Spleen (tissue), 11 donors: ENCODE measurements at regions not wholly inside any gene's neighbourhood (a gene's known extent, or its start where the extent isn't known, plus 50 kb on each side); places are given as distances from the start of the nearest gene placed in this dataset.

ENCODE experiments used
- DNase-seq: peaks from one replicate; pipeline ENCODE4 v3.0.0-alpha.2; 2020
- H3K27ac ChIP-seq, 8 donors: fragments of 200-600 bp; sonication (generic) in 7 of 8; 1 replicate in 4 of 8; 2 replicates in 4 of 8; pipeline versions ENCODE4 v1.5.0 to v1.8.0; 2016 to 2021; ENCODE audit warnings: inconsistent platforms in 4 of 8, mild to moderate bottlenecking in 4 of 8, moderate library complexity in 1 of 8
- H3K27me3 ChIP-seq, 7 donors: fragments of 200-600 bp; sonication (generic) in 6 of 7; replicated peaks in 1 of 7; 1 replicate in 4 of 7; 2 replicates in 3 of 7; pipeline versions ENCODE4 v1.5.0 to v1.8.0; 2016 to 2021; ENCODE audit warnings: inconsistent platforms in 3 of 7, mild to moderate bottlenecking in 1 of 7
- H3K36me3 ChIP-seq, 6 donors: fragments of 200-600 bp; sonication (generic) in 5 of 6; 1 replicate in 4 of 6; 2 replicates in 2 of 6; pipeline versions ENCODE4 v1.5.0 to v1.8.0; 2016 to 2021; ENCODE audit warnings: inconsistent platforms in 2 of 6
- H3K4me1 ChIP-seq, 6 donors: fragments of 200-600 bp; sonication (generic) in 5 of 6; 1 replicate in 3 of 6; 2 replicates in 3 of 6; pipeline versions ENCODE4 v1.5.0 to v1.8.0; 2016 to 2021; ENCODE audit warnings: inconsistent platforms in 3 of 6
- H3K4me3 ChIP-seq, 8 donors: fragments of 200-600 bp; sonication (generic) in 7 of 8; 1 replicate in 4 of 8; 2 replicates in 4 of 8; pipeline versions ENCODE4 v1.5.0 to v1.8.0; 2016 to 2021; ENCODE audit warnings: inconsistent platforms in 4 of 8, mild to moderate bottlenecking in 4 of 8, moderate library complexity in 2 of 8
- H3K9me3 ChIP-seq, 8 donors: fragments of 200-600 bp; sonication (generic) in 7 of 8; 1 replicate in 4 of 8; 2 replicates in 4 of 8; pipeline versions ENCODE4 v1.5.0 to v1.8.0; 2016 to 2021; ENCODE audit warnings: inconsistent platforms in 4 of 8
- CTCF ChIP-seq, 11 experiments: fragments of 200-600 bp in 7 of 11; fragments of 450-650 bp in 4 of 11; sonication (generic) in 4 of 11; IDR thresholded peaks in 8 of 11; conservative IDR thresholded peaks in 3 of 11; 1 replicate in 7 of 11; 2 replicates in 4 of 11; pipeline versions ENCODE4 v1.4.0 to v1.8.0; 2016 to 2021; ENCODE audit warnings: antibody characterized with exemption in 11 of 11, inconsistent platforms in 4 of 11, mild to moderate bottlenecking in 1 of 11
- POLR2A ChIP-seq, 3 donors: fragments of 450-650 bp; IDR thresholded peaks; one replicate each; pipeline ENCODE4 v1.5.1; 2017; ENCODE audit warnings: antibody characterized with exemption in 3 of 3, mild to moderate bottlenecking in 1 of 3
- POLR2AphosphoS5 ChIP-seq, 3 donors: sonication (generic); formaldehyde crosslinking; IDR thresholded peaks; one replicate each; pipeline ENCODE4 v1.5.1; 2017; ENCODE audit warnings: antibody characterized with exemption in 3 of 3
- WGBS, 5 donors: extraction: QIAGEN DNeasy Blood & Tissue Kit in 3 of 5; methylation state at CpG; one replicate each; pipeline versions ENCODE4 v1.1.5 to v1.1.7; 2013 to 2018; 5-methylcytosine and 5-hydroxymethylcytosine counted together
- intact Hi-C: fragments of 100-400 bp; cut with DNase I; formaldehyde crosslinking; loops from one replicate; pipeline ENCODE4 v1.15.0; 2023; ENCODE audit warnings: low total_unique reads
- donor health status: healthy with polysubstance abuse.
- donor health status: DM: no; HTN: no; CAD: no; lungs with moderate emphysema.
- donor health status: DM: no; HTN: no; CAD: no.
- donor health status: Bipolar disorder and iron deficiency.
- donor health status: healthy.
- donor health status: DM: no; HTN: no; CAD: no.
- donor health status: DM: yes; HTN: yes; CAD: no.

- peak; percentile 59 for DNase-seq
- H3K4me1 ChIP-seq, result no peaks in the 10 kb centered on the region
- H3K27ac ChIP-seq, result no peak overlapping the region
- 62 to 82% (median 72%) methylated on average over 27 to 28 of the region's 28 CpGs for WGBS, 5 donors
- intact Hi-C loops, result no loop called here
- no peak for TF ChIP-seq CTCF (IDR thresholded peaks at IDR 0.05 in 8 of 11, conservative IDR thresholded peaks at IDR 0.05 in 3 of 11)
- no peak for TF ChIP-seq POLR2A (IDR thresholded peaks at IDR 0.05)
- no peak for TF ChIP-seq POLR2AphosphoS5 (IDR thresholded peaks at IDR 0.05)
- H3K4me3 ChIP-seq, result no peak overlapping the region
- H3K9me3 ChIP-seq, result no peaks in the 10 kb centered on the region
- no peaks in the 10 kb centered on the region for H3K36me3 ChIP-seq
- peaks cover 0 to 6% (median 0%) of the 10 kb centered on the region in 7 donors for H3K27me3 ChIP-seq
Measured at GRCh38 chr7:155233311-155234157, 64.1 kb upstream of the INSIG1 start.

GRCh38 chr7:155234158-155234492 is 63.6 kb upstream of the INSIG1 start:
- H3K4me3 ChIP-seq, result no peak overlapping the region
- H3K9me3 ChIP-seq, result no peaks in the 10 kb centered on the region
- H3K27me3 ChIP-seq, result peaks cover 0 to 6% (median 0%) of the 10 kb centered on the region in 7 donors
- H3K27ac ChIP-seq, result no peak overlapping the region
- intact Hi-C loops, result no loop called here
- peak; percentile 51 for DNase-seq
- H3K36me3 ChIP-seq, result no peaks in the 10 kb centered on the region
- H3K4me1 ChIP-seq, result no peaks in the 10 kb centered on the region
- 80 to 93% (median 87%) methylated on average over 6 of the region's 6 CpGs for WGBS, 5 donors
- TF ChIP-seq CTCF (IDR thresholded peaks at IDR 0.05 in 8 of 11, conservative IDR thresholded peaks at IDR 0.05 in 3 of 11) (no peak), POLR2A (IDR thresholded peaks at IDR 0.05) (no peak), POLR2AphosphoS5 (IDR thresholded peaks at IDR 0.05) (no peak)

- Histone ChIP-seq H3K36me3 (no peaks in the 10 kb centered on the region), H3K4me3 (no peak overlapping the region), H3K27me3 (peaks cover 0 to 6% (median 0%) of the 10 kb centered on the region in 7 donors), H3K9me3 (no peaks in the 10 kb centered on the region), H3K4me1 (no peaks in the 10 kb centered on the region), H3K27ac (no peak overlapping the region)
- 79 to 91% (median 90%) methylated on average over 14 of the region's 14 CpGs for WGBS, 5 donors
- peak; percentile 44 for DNase-seq
- TF ChIP-seq POLR2A (IDR thresholded peaks at IDR 0.05), result no peak
- no peak for TF ChIP-seq POLR2AphosphoS5 (IDR thresholded peaks at IDR 0.05)
- TF ChIP-seq CTCF (IDR thresholded peaks at IDR 0.05 in 8 of 11, conservative IDR thresholded peaks at IDR 0.05 in 3 of 11), result no peak
- intact Hi-C loops, result no loop called here
Measured at GRCh38 chr7:155234950-155235789, 62.5 kb upstream of the INSIG1 start.

DNA sequence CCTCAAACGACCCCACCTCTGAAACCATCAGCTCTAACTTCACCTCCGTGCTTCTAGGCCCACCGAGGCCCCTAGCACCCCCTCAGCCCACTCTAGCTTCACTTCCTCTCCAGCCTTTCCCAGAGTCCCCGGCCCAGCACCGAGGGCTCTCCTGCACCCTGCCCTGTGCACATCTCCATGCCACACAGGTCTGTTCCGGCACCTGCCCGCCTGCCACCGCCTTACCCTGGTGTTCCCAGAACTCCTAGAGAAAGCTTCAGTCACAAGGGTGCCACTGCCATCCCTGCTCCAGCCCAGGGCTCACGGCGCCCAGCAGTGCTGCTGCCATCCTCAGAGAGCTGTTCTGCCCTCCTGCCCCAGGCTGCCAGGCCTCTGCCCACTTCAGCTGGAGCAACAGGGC is 61.3 kb upstream of the INSIG1 start:
- intact Hi-C loops, result no loop called here
- H3K4me3 ChIP-seq, result no peak overlapping the region
- 72 to 92% (median 86%) methylated on average over 10 of the region's 10 CpGs for whole genome bisulfite sequencing, 5 donors
- peaks cover 0 to 6% (median 0%) of the 10 kb centered on the region in 7 donors for H3K27me3 ChIP-seq
- TF ChIP-seq POLR2AphosphoS5 (IDR thresholded peaks at IDR 0.05) (no peak), POLR2A (IDR thresholded peaks at IDR 0.05) (no peak), CTCF (IDR thresholded peaks at IDR 0.05 in 8 of 11, conservative IDR thresholded peaks at IDR 0.05 in 3 of 11) (no peak)
- peak; percentile 70 for DNase-seq
- H3K36me3 ChIP-seq, result no peaks in the 10 kb centered on the region
- H3K4me1 ChIP-seq, result no peaks in the 10 kb centered on the region
- no peaks in the 10 kb centered on the region for H3K9me3 ChIP-seq
- H3K27ac ChIP-seq, result no peak overlapping the region
